Endothelial cell of umbilical vein (primary cell): ENCODE measurements at regions not wholly inside any gene's neighbourhood (a gene's known extent, or its start where the extent isn't known, plus 50 kb on each side); places are given as distances from the start of the nearest gene placed in this dataset.

Experiments
- CTCF ChIP-seq, 2 donors: IDR thresholded peaks; 1 replicate in 1 of 2; 2 replicates in 1 of 2; pipeline ENCODE4 v1.5.1; 2011; ENCODE audit warnings: low read length in 2 of 2, mild to moderate bottlenecking in 2 of 2, moderate library complexity in 2 of 2, control low read depth in 1 of 2, inconsistent platforms in 1 of 2, low read depth in 1 of 2; ENCODE audit not compliant: insufficient read depth in 1 of 2; ENCODE audit errors: extremely low read depth in 1 of 2
- EZH2 ChIP-seq: IDR thresholded peaks from 2 replicates; pipeline ENCODE4 v1.6.1; 2012; ENCODE audit warnings: borderline replicate concordance, low read depth, mild to moderate bottlenecking, moderate library complexity, low read length, inconsistent platforms; ENCODE audit not compliant: severe bottlenecking
- POLR2A ChIP-seq: IDR thresholded peaks from 2 replicates; pipeline ENCODE4 v1.6.1; 2012; ENCODE audit warnings: low read depth, mild to moderate bottlenecking, control low read depth, low read length

GRCh38 chr12:73841963-73842362 lies 695.7 kb upstream of the ATXN7L3B start:
- TF ChIP-seq EZH2: no peak
- no peak for TF ChIP-seq CTCF (IDR thresholded peaks at IDR 0.05; ENCODE audit: extremely low read depth in 1 of 2, insufficient read depth in 1 of 2, low read depth in 1 of 2, low read length in 2 of 2)
- no peak for TF ChIP-seq POLR2A
